GM18907 (cell line): ENCODE measurements at regions not wholly inside any gene's neighbourhood (a gene's known extent, or its start where the extent isn't known, plus 50 kb on each side); places are given as distances from the start of the nearest gene placed in this dataset.

ENCODE experiments used
- ATAC-seq: cut with Tn5 transposase; IDR thresholded peaks from one replicate; pipeline ENCODE4 v1.9.1; 2021; ENCODE audit warnings: mild to moderate bottlenecking, moderate library complexity; ENCODE audit not compliant: unreplicated experiment

GRCh38 chr16:85989863-85990643 is 91.1 kb downstream of the IRF8 start:
- no peak for ATAC-seq

GRCh38 chr16:85990861-85991301 is 91.9 kb downstream of the IRF8 start:
- ATAC-seq: no peak

- no peak for ATAC-seq
Measured at GRCh38 chr16:85991425-85991824, 92.5 kb downstream of the IRF8 start.

GRCh38 chr16:85991856-85992255 is 92.9 kb downstream of the IRF8 start:
- ATAC-seq: no peak

GRCh38 chr16:85992359-85992758 is 93.4 kb downstream of the IRF8 start:
- no peak for ATAC-seq

GRCh38 chr16:85992779-85993178 is 93.8 kb downstream of the IRF8 start:
- ATAC-seq: no peak

GRCh38 chr16:85994492-85995490 is 95.8 kb downstream of the IRF8 start:
- ATAC-seq: no peak

GRCh38 chr16:85995541-85996423 is 96.8 kb downstream of the IRF8 start:
- ATAC-seq: no peak

- ATAC-seq: no peak
Measured at GRCh38 chr16:85996843-85997242, 97.9 kb downstream of the IRF8 start.

GRCh38 chr16:85998171-85998867 is 99.4 kb downstream of the IRF8 start:
- no peak for ATAC-seq

GRCh38 chr16:85998868-85999729 is 100.1 kb downstream of the IRF8 start:
- ATAC-seq: no peak

- ATAC-seq: no peak
Measured at GRCh38 chr16:85999778-86000177, 100.8 kb downstream of the IRF8 start.

- ATAC-seq: peak; percentile 68
Measured at GRCh38 chr16:86002178-86002900, 103.4 kb downstream of the IRF8 start.

GRCh38 chr16:86007524-86007923 is 108.6 kb downstream of the IRF8 start:
- ATAC-seq: no peak

- ATAC-seq: no peak
Measured at GRCh38 chr16:86010680-86011141, 111.7 kb downstream of the IRF8 start.

- no peak for ATAC-seq
Measured at GRCh38 chr16:86011532-86011931, 112.6 kb downstream of the IRF8 start.

GRCh38 chr16:86012221-86012620 is 113.3 kb downstream of the IRF8 start:
- ATAC-seq: no peak

GRCh38 chr16:86013867-86014266 is 114.9 kb downstream of the IRF8 start:
- ATAC-seq: no peak
